H9 (cell line): ENCODE measurements at regions not wholly inside any gene's neighbourhood (a gene's known extent, or its start where the extent isn't known, plus 50 kb on each side); places are given as distances from the start of the nearest gene placed in this dataset.

Source experiments
- DNase-seq: peaks from one replicate; pipeline ENCODE4 v3.0.0-alpha.2; 2017
- H2AFZ ChIP-seq: one replicate; pipeline ENCODE4 v1.6.1; 2013; ENCODE audit warnings: mild to moderate bottlenecking, low read length, control low read depth, moderate library complexity
- H2AK5ac ChIP-seq: 2 replicates; pipeline ENCODE4 v1.6.1; 2013; ENCODE audit warnings: low read length, control low read depth, mixed read lengths; ENCODE audit not compliant: insufficient read length
- H2BK120ac ChIP-seq: one replicate; pipeline ENCODE4 v1.6.1; 2013; ENCODE audit warnings: low read depth, mild to moderate bottlenecking, low read length, control low read depth, inconsistent platforms; ENCODE audit not compliant: poor library complexity, severe bottlenecking
- H2BK12ac ChIP-seq: 2 replicates; pipeline ENCODE4 v1.6.1; 2013; ENCODE audit warnings: low read length, control low read depth, mixed read lengths, low read depth; ENCODE audit not compliant: insufficient read length
- H2BK15ac ChIP-seq: 2 replicates; pipeline ENCODE4 v1.6.1; 2013; ENCODE audit warnings: low read depth, low read length, control low read depth
- H2BK20ac ChIP-seq: one replicate; pipeline ENCODE4 v1.6.1; 2013; ENCODE audit warnings: low read depth, mild to moderate bottlenecking, low read length, control low read depth, inconsistent platforms; ENCODE audit not compliant: poor library complexity, severe bottlenecking
- H2BK5ac ChIP-seq: 2 replicates; pipeline ENCODE4 v1.6.1; 2013; ENCODE audit warnings: low read length, control low read depth, mixed read lengths; ENCODE audit not compliant: insufficient read length
- H3K14ac ChIP-seq: 2 replicates; pipeline ENCODE4 v1.6.1; 2013; ENCODE audit warnings: low read length, control low read depth; ENCODE audit not compliant: insufficient read depth
- H3K18ac ChIP-seq: 2 replicates; pipeline ENCODE4 v1.6.1; 2013; ENCODE audit warnings: low read depth, mild to moderate bottlenecking, mixed read lengths, low read length, control low read depth; ENCODE audit not compliant: insufficient read length
- H3K23ac ChIP-seq: 2 replicates; pipeline ENCODE4 v1.6.1; 2013; ENCODE audit warnings: low read length, control low read depth, mixed read lengths, low read depth; ENCODE audit not compliant: insufficient read length
- H3K23me2 ChIP-seq: 2 replicates; pipeline ENCODE4 v1.6.1; 2013; ENCODE audit warnings: low read depth, mild to moderate bottlenecking, mixed read lengths, low read length, control low read depth; ENCODE audit not compliant: insufficient read length, poor library complexity, severe bottlenecking
- H3K27ac ChIP-seq: 2 replicates; pipeline ENCODE4 v1.5.1; 2013; ENCODE audit warnings: low read length, control low read depth, mixed read lengths, low read depth; ENCODE audit not compliant: insufficient read length
- H3K27me3 ChIP-seq: 2 replicates; pipeline ENCODE4 v1.6.1; 2013; ENCODE audit warnings: low read length, control low read depth, inconsistent platforms; ENCODE audit not compliant: insufficient read depth
- H3K4ac ChIP-seq: 2 replicates; pipeline ENCODE4 v1.6.1; 2013; ENCODE audit warnings: low read depth, mild to moderate bottlenecking, control low read depth, inconsistent platforms, low read length, moderate library complexity
- H3K4me1 ChIP-seq: 2 replicates; pipeline ENCODE4 v1.6.1; 2013; ENCODE audit warnings: low read length, control low read depth, inconsistent platforms; ENCODE audit not compliant: insufficient read depth
- H3K4me2 ChIP-seq: 2 replicates; pipeline ENCODE4 v1.6.1; 2013; ENCODE audit warnings: low read length, control low read depth, mixed read lengths; ENCODE audit not compliant: insufficient read length, insufficient read depth
- H3K56ac ChIP-seq: 2 replicates; pipeline ENCODE4 v1.6.1; 2013; ENCODE audit warnings: low read depth, mild to moderate bottlenecking, mixed read lengths, low read length, control low read depth; ENCODE audit not compliant: insufficient read length
- H3K79me1 ChIP-seq: 2 replicates; pipeline ENCODE4 v1.6.1; 2013; ENCODE audit warnings: low read depth, mild to moderate bottlenecking, moderate library complexity, low read length, control low read depth, inconsistent platforms; ENCODE audit not compliant: insufficient read depth, poor library complexity, severe bottlenecking
- H3K79me2 ChIP-seq: 2 replicates; pipeline ENCODE4 v1.6.1; 2013; ENCODE audit warnings: low read length, control low read depth, inconsistent platforms; ENCODE audit not compliant: insufficient read depth
- H3K9ac ChIP-seq: 2 replicates; pipeline ENCODE4 v1.6.1; 2013; ENCODE audit warnings: low read length, control low read depth, mixed read lengths; ENCODE audit not compliant: insufficient read length; ENCODE audit errors: extremely low read depth
- H3K9me3 ChIP-seq: one replicate; pipeline ENCODE4 v1.6.1; 2013; ENCODE audit warnings: low read depth, low read length, inconsistent platforms; ENCODE audit not compliant: control insufficient read depth
- H3T11ph ChIP-seq: one replicate; pipeline ENCODE4 v1.6.1; 2013; ENCODE audit warnings: mild to moderate bottlenecking, low read length, control low read depth, inconsistent platforms
- H4K20me1 ChIP-seq: one replicate; pipeline ENCODE4 v1.6.1; 2013; ENCODE audit not compliant: control insufficient read depth, insufficient read length, insufficient read depth
- H4K5ac ChIP-seq: 2 replicates; pipeline ENCODE4 v1.6.1; 2013; ENCODE audit warnings: low read depth, mild to moderate bottlenecking, mixed read lengths, low read length, control low read depth; ENCODE audit not compliant: insufficient read length
- H4K8ac ChIP-seq: replicated peaks from 2 replicates; pipeline ENCODE4 v1.6.1; 2013; ENCODE audit warnings: low read length, control low read depth, mixed read lengths, low read depth; ENCODE audit not compliant: insufficient read length
- H4K91ac ChIP-seq: 2 replicates; pipeline ENCODE4 v1.6.1; 2013; ENCODE audit warnings: low read depth, mild to moderate bottlenecking, moderate library complexity, mixed read lengths, low read length, control low read depth; ENCODE audit not compliant: insufficient read length
- H3K27ac Mint-ChIP-seq, 3 experiments: 2 replicates in 2 of 3; 3 replicates in 1 of 3; pipeline ENCODE4 v1.8.0; 2020 to 2021; ENCODE audit warnings: mixed read lengths in 3 of 3, mild to moderate bottlenecking in 1 of 3, moderate library complexity in 1 of 3
- H3K27me3 Mint-ChIP-seq: 2 replicates; pipeline ENCODE4 v1.8.0; 2021; ENCODE audit warnings: low read depth, mild to moderate bottlenecking, moderate library complexity, mixed read lengths
- H3K36me3 Mint-ChIP-seq, 3 experiments: 2 replicates in 2 of 3; 3 replicates in 1 of 3; pipeline ENCODE4 v1.8.0; 2020 to 2021; ENCODE audit warnings: low read depth in 3 of 3, mixed read lengths in 3 of 3; ENCODE audit not compliant: insufficient read depth in 1 of 3
- H3K4me1 Mint-ChIP-seq, 2 experiments: 2 replicates each; pipeline ENCODE4 v1.8.0; 2020; ENCODE audit warnings: mixed read lengths in 2 of 2
- H3K4me3 Mint-ChIP-seq, 2 experiments: 2 replicates in 1 of 2; 3 replicates in 1 of 2; pipeline ENCODE4 v1.8.0; 2020 to 2021; ENCODE audit warnings: mild to moderate bottlenecking in 2 of 2, mixed read lengths in 2 of 2, moderate library complexity in 1 of 2
- H3K9me3 Mint-ChIP-seq, 2 experiments: 2 replicates in 1 of 2; 3 replicates in 1 of 2; pipeline ENCODE4 v1.8.0; 2020; ENCODE audit warnings: mild to moderate bottlenecking in 2 of 2, mixed read lengths in 2 of 2, moderate library complexity in 1 of 2
- WGBS: extraction: QIAGEN DNeasy Blood & Tissue Kit; methylation state at CpG from one replicate; pipeline ENCODE4 v1.1.7; 2013; ENCODE audit warnings: missing lambda C conversion rate, low lambda C conversion rate, mixed read lengths; ENCODE audit not compliant: insufficient read length; ENCODE audit errors: extremely low coverage; 5-methylcytosine and 5-hydroxymethylcytosine counted together
- TF ChIP-seq, protein P1 (sequence below): fragments of 200-600 bp; sonication (generic); conservative IDR thresholded peaks from 3 replicates; pipeline ENCODE4 v1.8.0; 2021; ENCODE audit warnings: antibody characterized with exemption, mild to moderate bottlenecking

DNA sequence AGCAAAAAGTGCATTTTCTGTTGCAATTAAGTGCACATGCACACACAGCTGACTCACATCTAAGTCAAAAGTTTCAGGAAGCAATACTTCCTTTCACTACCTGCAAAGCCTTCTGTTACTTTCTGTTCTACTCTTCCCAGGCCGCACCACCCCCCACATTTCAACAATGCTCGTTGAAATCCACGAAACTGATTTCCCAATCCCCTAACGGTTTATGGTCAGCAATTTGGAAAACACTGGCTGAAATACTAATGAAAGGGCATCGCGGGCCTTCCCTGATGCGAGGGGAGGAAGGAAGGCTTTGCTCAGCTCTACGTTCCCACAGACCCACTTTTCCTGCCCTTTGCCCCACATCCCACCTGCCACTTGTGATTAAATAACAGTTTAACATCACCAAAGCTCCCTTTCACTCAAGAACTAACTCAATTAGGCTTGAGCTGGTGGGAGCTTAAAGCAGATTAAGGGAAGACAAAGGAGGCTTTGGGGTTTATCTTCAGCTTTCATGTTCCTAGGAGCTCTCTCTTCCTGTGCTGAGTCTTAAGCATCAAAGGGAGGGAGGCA lies 243.2 kb upstream of the RAB4A start:
- Mint-ChIP-seq H3K4me1 (peaks cover 62 to 73% of the 10 kb centered on the region in 2 experiments), H3K27me3 (peaks cover 80% of the 10 kb centered on the region)

More for the DNA sequence above, 243.2 kb upstream of the RAB4A start:
- no peak overlapping the region for H3K56ac ChIP-seq
- H2BK15ac ChIP-seq: no peak overlapping the region
- no peaks in the 10 kb centered on the region for H3K9me3 ChIP-seq
- peaks cover 8% of the 10 kb centered on the region for H3K4me1 ChIP-seq
- H4K8ac ChIP-seq: no peak overlapping the region
- Mint-ChIP-seq H3K27ac (peak overlapping the region; percentile 43 to 85 (median 73); a peak in 5 of 7 replicates), H3K4me3 (peak overlapping the region; percentile 19 to 65; a peak in 4 of 5 replicates), H3K9me3 (no peaks in the 10 kb centered on the region), H3K36me3 (no peaks in the 10 kb centered on the region)
- H3K14ac ChIP-seq: no peak overlapping the region
- TF ChIP-seq, protein P1, sequence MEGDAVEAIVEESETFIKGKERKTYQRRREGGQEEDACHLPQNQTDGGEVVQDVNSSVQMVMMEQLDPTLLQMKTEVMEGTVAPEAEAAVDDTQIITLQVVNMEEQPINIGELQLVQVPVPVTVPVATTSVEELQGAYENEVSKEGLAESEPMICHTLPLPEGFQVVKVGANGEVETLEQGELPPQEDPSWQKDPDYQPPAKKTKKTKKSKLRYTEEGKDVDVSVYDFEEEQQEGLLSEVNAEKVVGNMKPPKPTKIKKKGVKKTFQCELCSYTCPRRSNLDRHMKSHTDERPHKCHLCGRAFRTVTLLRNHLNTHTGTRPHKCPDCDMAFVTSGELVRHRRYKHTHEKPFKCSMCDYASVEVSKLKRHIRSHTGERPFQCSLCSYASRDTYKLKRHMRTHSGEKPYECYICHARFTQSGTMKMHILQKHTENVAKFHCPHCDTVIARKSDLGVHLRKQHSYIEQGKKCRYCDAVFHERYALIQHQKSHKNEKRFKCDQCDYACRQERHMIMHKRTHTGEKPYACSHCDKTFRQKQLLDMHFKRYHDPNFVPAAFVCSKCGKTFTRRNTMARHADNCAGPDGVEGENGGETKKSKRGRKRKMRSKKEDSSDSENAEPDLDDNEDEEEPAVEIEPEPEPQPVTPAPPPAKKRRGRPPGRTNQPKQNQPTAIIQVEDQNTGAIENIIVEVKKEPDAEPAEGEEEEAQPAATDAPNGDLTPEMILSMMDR: no peak
- WGBS: no CpG with 5 or more reads among the region's 8 CpGs
- no peaks in the 10 kb centered on the region for H3K27me3 ChIP-seq
- no peak overlapping the region for H2BK5ac ChIP-seq
- H2AFZ ChIP-seq: no peak overlapping the region
- H3K9ac ChIP-seq: no peak overlapping the region
- no peak overlapping the region for H3K18ac ChIP-seq
- H2BK12ac ChIP-seq: no peak overlapping the region
- H4K5ac ChIP-seq: no peak overlapping the region
- no peak overlapping the region for H3K27ac ChIP-seq
- DNase-seq: no peak
- no peaks in the 10 kb centered on the region for H3K23me2 ChIP-seq
- no peak overlapping the region for H3K4ac ChIP-seq
- no peak overlapping the region for H4K91ac ChIP-seq
- H2AK5ac ChIP-seq: no peak overlapping the region
- no peak overlapping the region for H2BK120ac ChIP-seq
- no peaks in the 10 kb centered on the region for H3K79me1 ChIP-seq
- H2BK20ac ChIP-seq: no peak overlapping the region
- no peak overlapping the region for H3K4me2 ChIP-seq
- H3K79me2 ChIP-seq: no peaks in the 10 kb centered on the region
- H3T11ph ChIP-seq: no peak overlapping the region
- H4K20me1 ChIP-seq: no peaks in the 10 kb centered on the region
- H3K23ac ChIP-seq: no peak overlapping the region
